ENCODE measurements at regions not wholly inside any gene's neighbourhood (a gene's known extent, or its start where the extent isn't known, plus 50 kb on each side); places are given as distances from the start of the nearest gene placed in this dataset.

DNA sequence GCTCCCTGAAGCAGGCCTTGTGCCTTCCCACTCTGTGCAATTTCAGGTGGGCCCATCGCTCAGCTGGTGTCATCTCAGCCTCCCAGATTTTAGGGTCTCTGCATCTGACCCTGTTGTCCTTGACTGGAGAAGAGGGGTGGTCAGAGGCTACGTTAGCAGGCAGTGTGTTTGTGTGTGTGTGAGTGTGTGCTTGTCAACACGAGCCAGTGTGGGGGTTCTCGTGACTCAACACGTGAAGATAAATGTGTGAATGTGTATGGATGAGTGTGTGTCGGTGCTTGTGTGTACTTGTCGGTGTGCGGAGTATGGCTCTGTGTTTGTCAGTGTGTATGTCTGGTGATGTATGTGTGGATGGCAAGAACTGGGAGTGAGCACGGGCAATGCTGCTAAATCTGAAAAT is 142.6 kb upstream of the KLF4 start:
- H3K4me1 Mint-ChIP-seq = no peaks in the 10 kb centered on the region
- CTCF ChIA-PET = no interaction called here
- H3K27ac Mint-ChIP-seq = no peak overlapping the region
- peaks cover 3% of the 10 kb centered on the region for H3K9me3 Mint-ChIP-seq
- no peaks in the 10 kb centered on the region for H3K36me3 Mint-ChIP-seq (ENCODE audit: low read depth)
- peaks cover 15% of the 10 kb centered on the region for H3K27me3 Mint-ChIP-seq
- no peak overlapping the region for H3K4me3 Mint-ChIP-seq
- DNase-seq = no peak
- POLR2A ChIA-PET = no interaction called here

DNA sequence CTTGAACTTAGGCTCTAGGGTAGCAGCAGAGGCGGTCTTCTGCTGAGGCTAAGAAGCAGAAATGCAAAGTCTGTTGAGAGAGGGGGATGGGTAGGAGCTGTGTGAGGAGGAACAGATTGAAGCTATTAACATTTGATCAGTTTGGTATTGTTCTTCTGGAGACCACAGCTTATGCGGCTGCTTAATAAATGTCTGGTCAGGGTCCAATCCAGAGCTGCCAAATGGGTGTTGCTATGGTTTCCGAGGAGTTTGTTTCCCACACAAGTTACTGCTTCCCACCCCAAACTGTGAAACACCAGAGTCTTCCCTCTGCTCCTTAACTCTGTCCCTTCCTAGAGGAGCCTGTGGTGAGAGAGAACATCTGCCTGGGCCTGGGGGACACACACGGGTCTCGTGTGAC is 142.2 kb upstream of the KLF4 start:
- H3K4me1 Mint-ChIP-seq = no peaks in the 10 kb centered on the region
- peaks cover 3% of the 10 kb centered on the region for H3K9me3 Mint-ChIP-seq
- POLR2A ChIA-PET = no interaction called here
- no peak for DNase-seq
- CTCF ChIA-PET = no interaction called here
- H3K27me3 Mint-ChIP-seq = peaks cover 11% of the 10 kb centered on the region
- H3K27ac Mint-ChIP-seq = no peak overlapping the region
- no peak overlapping the region for H3K4me3 Mint-ChIP-seq
- no peaks in the 10 kb centered on the region for H3K36me3 Mint-ChIP-seq (ENCODE audit: low read depth)

DNA sequence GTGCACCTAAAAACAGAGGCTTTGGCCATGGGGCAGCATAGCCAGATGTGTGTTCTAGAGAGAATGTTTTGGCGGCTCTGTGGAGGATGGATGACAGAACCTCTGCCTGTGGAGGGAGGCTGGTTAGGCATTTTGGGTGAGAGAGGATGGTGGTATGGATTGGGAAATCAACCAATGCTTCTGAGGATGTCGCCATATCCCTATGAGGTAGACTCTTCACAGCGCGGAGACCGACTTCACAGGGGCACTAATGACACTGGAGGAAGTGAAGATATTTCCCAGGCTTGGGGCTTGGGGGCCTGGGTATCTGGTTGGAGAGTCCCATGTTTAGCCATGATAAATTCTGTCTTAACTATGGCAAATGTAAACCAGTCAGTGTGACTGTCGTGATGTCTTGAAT is 140.6 kb upstream of the KLF4 start:
- peaks cover 5% of the 10 kb centered on the region for H3K9me3 Mint-ChIP-seq
- no peak overlapping the region for H3K27ac Mint-ChIP-seq
- no peaks in the 10 kb centered on the region for H3K4me1 Mint-ChIP-seq
- ChIA-PET POLR2A (no interaction called here), CTCF (no interaction called here)
- DNase-seq = no peak
- H3K36me3 Mint-ChIP-seq (ENCODE audit: low read depth) = no peaks in the 10 kb centered on the region
- no peak overlapping the region for H3K4me3 Mint-ChIP-seq
- H3K27me3 Mint-ChIP-seq = no peaks in the 10 kb centered on the region

DNA sequence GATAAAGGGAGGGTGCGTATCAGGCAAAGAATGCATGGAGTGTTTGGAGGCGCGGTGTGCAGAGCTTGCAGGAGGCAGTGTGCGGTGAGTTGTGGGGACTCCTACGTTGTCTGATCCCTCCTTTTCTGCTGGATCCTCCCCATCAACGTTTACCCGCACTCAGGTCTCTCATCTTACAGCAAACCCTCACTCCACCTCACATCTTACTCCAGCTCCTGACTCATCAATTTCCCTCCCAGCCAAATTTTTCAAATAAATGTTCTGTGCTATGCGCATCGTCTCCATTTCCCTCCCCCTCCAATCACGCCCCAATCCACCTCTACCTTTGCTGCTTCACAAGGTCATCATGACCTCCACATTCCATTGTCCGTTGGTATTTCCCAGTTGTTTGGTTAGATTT is 138.9 kb upstream of the KLF4 start:
- H3K27me3 Mint-ChIP-seq = no peaks in the 10 kb centered on the region
- H3K27ac Mint-ChIP-seq = no peak overlapping the region
- no peak for DNase-seq
- H3K36me3 Mint-ChIP-seq (ENCODE audit: low read depth) = no peaks in the 10 kb centered on the region
- H3K4me3 Mint-ChIP-seq = no peak overlapping the region
- ChIA-PET CTCF (no interaction called here), POLR2A (no interaction called here)
- peaks cover 5% of the 10 kb centered on the region for H3K9me3 Mint-ChIP-seq
- H3K4me1 Mint-ChIP-seq = no peaks in the 10 kb centered on the region

DNA sequence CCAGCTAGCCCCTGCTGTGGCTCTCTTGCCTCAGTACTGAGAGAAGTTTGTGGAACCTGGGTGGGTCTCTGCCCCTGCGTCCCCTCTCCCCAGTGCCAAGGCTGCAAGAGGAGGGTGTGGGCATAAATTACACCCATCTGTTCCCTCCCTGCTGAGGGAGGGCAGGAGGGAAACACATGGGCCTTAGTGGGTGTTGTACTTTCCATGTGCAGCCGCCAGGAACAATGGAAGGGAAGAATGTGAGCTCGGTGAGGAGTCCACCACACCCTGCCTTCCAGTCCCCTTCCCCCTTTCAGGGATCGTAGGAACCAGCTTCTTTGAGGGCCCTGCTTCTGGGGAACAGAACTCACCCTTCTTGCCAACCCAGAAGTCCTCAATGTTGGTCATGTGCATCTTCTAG is 138.2 kb upstream of the KLF4 start:
- no peaks in the 10 kb centered on the region for H3K4me1 Mint-ChIP-seq
- H3K9me3 Mint-ChIP-seq = peaks cover 5% of the 10 kb centered on the region
- no peaks in the 10 kb centered on the region for H3K27me3 Mint-ChIP-seq
- ChIA-PET CTCF (no interaction called here), POLR2A (interaction anchor here (0.5 kb wide), 1 partner anchor 1124 kb away, joined by 3 read pairs; no protein-coding TSS in a partner anchor)
- no peaks in the 10 kb centered on the region for H3K36me3 Mint-ChIP-seq (ENCODE audit: low read depth)
- H3K27ac Mint-ChIP-seq = no peak overlapping the region
- H3K4me3 Mint-ChIP-seq = no peak overlapping the region
- no peak for DNase-seq

DNA sequence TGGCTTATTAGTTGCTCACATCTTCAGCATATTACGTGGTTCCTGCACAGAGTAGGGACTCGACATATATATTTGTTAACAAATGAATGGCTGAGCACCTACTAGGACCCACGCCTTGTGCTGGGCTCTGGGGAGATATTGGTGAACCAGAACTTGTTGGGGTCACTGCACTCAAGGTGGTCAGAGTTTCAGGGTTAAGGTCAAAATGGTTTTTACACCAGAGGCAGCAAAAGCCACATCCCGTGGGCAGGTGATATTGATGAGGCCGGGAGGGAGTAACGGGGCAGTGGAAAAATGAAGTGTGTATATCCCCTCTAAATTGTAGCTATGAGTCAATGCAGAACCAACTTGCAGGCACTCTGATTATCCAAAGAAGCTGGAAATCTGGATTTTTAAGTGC is 136.5 kb upstream of the KLF4 start:
- H3K4me3 Mint-ChIP-seq = no peak overlapping the region
- H3K36me3 Mint-ChIP-seq (ENCODE audit: low read depth) = no peaks in the 10 kb centered on the region
- peaks cover 5% of the 10 kb centered on the region for H3K9me3 Mint-ChIP-seq
- H3K27ac Mint-ChIP-seq = no peak overlapping the region
- H3K27me3 Mint-ChIP-seq = no peaks in the 10 kb centered on the region
- no peak for DNase-seq
- POLR2A ChIA-PET = no interaction called here
- no peaks in the 10 kb centered on the region for H3K4me1 Mint-ChIP-seq
- CTCF ChIA-PET = no interaction called here

DNA sequence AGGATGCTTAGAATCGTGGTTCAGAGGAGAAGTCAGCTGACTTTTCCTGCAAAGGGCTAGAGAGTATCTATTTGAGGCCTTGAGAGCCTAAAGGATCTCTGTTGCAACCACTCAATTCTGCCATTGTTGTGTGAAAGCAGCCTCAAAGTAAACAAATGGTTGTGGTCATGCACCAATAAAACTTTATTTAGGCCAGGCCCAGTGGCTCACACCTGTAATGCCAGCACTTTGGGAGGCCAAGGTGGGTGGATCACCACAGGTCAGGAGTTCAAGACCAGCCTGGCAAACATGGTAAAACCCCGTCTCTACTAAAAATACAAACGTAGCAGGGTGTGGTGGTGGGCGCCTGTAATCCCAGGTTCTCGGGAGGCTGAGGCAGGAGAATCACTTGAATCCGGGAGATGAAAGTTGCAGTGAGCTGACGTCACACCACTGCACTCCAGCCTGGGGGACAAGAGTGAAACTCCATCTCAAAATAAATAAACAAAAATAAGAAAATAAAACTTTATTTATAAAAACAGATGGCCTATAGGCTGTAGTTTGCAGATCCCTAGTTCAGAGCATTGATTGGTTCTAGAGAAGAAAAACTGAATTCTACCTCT is 135.9 kb upstream of the KLF4 start:
- no peak for DNase-seq
- ChIA-PET POLR2A (no interaction called here), CTCF (no interaction called here)
- H3K27me3 Mint-ChIP-seq = no peaks in the 10 kb centered on the region
- H3K27ac Mint-ChIP-seq = no peak overlapping the region
- peaks cover 5% of the 10 kb centered on the region for H3K9me3 Mint-ChIP-seq
- H3K4me1 Mint-ChIP-seq = no peaks in the 10 kb centered on the region
- H3K36me3 Mint-ChIP-seq (ENCODE audit: low read depth) = no peaks in the 10 kb centered on the region
- H3K4me3 Mint-ChIP-seq = no peak overlapping the region

DNA sequence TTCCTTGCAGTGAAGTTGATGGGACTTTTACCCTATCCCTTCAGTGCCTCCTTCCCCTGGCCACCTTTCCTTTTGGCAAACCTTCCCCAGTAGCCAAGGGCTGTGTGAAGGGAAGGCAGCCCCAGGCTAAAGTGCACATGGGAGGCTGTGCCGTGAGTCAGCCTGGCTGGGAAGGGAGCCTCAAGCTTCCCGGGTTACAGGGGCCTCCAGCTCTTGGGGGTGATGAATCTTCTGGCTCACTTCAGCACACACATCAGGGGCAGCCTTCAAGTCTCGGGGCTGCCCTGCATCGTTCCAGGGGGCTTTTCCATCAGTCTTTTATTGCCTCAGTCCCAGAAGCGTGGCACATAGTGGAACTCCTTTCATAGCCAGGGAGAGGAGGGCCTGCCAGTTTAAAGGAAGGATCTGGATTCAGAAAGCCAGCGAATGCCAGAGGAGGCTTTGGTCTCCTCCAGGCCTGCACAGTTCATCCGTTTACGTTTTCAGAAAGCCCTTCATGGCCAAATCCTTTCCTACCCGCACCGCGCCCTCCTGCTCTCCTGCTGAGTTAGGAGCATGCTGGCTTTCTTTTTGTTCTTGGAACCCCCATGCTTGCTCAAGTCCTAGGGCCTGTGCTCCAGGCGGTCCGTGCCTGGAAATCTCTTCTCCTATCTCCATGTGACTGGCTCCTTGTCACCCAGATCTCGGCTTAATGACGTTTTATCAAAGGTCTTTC is 134.8 kb upstream of the KLF4 start:
- peaks cover 5% of the 10 kb centered on the region for H3K9me3 Mint-ChIP-seq
- ChIA-PET POLR2A (no interaction called here), CTCF (no interaction called here)
- H3K4me3 Mint-ChIP-seq = no peak overlapping the region
- no peak overlapping the region for H3K27ac Mint-ChIP-seq
- DNase-seq = no peak
- H3K27me3 Mint-ChIP-seq = no peaks in the 10 kb centered on the region
- no peaks in the 10 kb centered on the region for H3K36me3 Mint-ChIP-seq (ENCODE audit: low read depth)
- no peaks in the 10 kb centered on the region for H3K4me1 Mint-ChIP-seq

DNA sequence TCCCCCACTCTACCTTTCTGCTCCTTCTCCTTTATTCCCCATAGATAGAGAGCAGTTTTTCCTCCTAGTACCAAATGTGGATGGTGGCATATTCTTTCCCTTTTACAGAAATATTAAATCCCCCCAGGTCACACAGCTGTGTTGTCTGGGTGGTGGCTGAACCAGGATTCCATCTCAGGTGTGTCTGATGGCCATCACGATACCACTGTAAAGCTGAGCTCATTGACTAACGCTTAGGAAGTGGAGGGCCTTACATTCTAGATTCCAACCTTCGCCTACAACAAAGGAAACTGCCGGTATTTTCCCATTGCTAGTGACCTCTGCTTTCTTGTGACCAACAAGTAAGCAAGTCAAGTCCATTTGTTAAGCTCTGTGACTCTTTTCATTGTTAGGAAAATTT is 131.9 kb upstream of the KLF4 start:
- Mint-ChIP-seq H3K27ac (no peak overlapping the region), H3K4me3 (no peak overlapping the region), H3K9me3 (peaks cover 2% of the 10 kb centered on the region), H3K36me3 (ENCODE audit: low read depth) (no peaks in the 10 kb centered on the region), H3K27me3 (no peaks in the 10 kb centered on the region), H3K4me1 (no peaks in the 10 kb centered on the region)
- ChIA-PET POLR2A (no interaction called here), CTCF (no interaction called here)
- no peak for DNase-seq

DNA sequence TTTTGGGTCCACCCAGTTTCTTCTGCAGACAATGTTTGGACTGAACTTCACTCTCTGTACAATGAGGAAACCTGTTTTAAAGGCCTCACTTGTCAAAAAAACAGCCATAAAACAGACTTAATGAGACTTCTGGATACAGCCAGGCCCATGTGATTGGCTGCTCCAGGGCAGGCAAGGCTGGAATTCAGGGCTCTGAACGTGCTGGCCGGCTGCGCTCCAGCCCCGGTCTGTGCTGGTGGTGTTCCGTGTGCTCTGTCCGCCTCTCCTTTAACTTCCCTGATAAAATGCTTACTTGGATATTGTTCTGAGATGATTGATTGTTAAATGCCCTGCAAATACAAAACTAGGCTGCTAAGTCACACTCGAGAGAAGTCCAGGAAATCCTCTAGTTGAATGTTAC is 131.2 kb upstream of the KLF4 start:
- Mint-ChIP-seq H3K4me1 (no peaks in the 10 kb centered on the region), H3K27ac (no peak overlapping the region), H3K4me3 (no peak overlapping the region), H3K27me3 (no peaks in the 10 kb centered on the region), H3K36me3 (ENCODE audit: low read depth) (no peaks in the 10 kb centered on the region), H3K9me3 (no peaks in the 10 kb centered on the region)
- ChIA-PET POLR2A (no interaction called here), CTCF (no interaction called here)
- DNase-seq = no peak

DNA sequence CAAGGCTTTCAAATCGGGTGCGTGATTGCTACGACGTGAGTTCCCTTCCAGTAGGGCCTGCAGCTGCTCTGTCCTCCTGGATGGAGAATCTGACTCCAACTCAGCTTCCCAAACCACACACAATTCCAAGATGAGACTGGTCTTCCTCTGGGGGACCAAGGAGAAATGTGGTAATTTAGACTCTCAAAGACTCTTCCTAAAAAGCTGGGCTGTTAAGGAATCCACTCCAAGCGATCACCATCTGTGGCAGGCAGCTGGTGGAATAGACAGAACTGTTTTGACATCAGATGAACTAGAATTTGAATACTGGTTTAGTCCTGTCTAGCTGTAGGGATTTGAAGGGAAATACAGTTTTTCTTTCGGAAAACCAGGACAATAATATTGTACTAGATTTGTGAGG is 130.7 kb upstream of the KLF4 start:
- Mint-ChIP-seq H3K9me3 (no peaks in the 10 kb centered on the region), H3K36me3 (ENCODE audit: low read depth) (no peaks in the 10 kb centered on the region)

DNA sequence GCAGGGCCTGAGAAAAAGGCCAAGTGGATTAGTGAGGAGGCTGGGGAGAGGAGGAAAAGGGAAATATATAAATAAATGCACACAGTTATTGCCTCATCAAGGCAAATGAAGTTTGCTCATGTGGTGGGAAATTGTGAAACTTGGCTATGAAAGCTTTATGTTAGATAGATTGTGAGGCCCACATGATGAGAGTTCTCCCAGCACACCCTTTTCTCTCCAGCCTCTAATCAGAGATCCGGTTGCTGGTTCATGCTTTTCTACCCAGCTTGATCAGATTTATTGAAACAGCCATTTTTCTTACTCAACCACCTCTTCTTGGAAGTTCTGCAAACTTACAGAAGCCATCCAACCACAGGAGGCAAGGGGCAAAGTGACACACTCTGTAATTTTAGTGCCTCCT is 125.8 kb upstream of the KLF4 start:
- Mint-ChIP-seq H3K4me1 (no peaks in the 10 kb centered on the region), H3K9me3 (no peaks in the 10 kb centered on the region), H3K36me3 (ENCODE audit: low read depth) (no peaks in the 10 kb centered on the region), H3K4me3 (no peak overlapping the region), H3K27ac (no peak overlapping the region), H3K27me3 (no peaks in the 10 kb centered on the region)
- CTCF ChIA-PET = no interaction called here
- POLR2A ChIA-PET = no interaction called here
- no peak for DNase-seq

More for the DNA sequence above, 130.7 kb upstream of the KLF4 start:
- Mint-ChIP-seq H3K4me1 (no peaks in the 10 kb centered on the region), H3K27me3 (no peaks in the 10 kb centered on the region), H3K27ac (no peak overlapping the region), H3K4me3 (no peak overlapping the region)
- no peak for DNase-seq
- ChIA-PET CTCF (no interaction called here), POLR2A (no interaction called here)

DNA sequence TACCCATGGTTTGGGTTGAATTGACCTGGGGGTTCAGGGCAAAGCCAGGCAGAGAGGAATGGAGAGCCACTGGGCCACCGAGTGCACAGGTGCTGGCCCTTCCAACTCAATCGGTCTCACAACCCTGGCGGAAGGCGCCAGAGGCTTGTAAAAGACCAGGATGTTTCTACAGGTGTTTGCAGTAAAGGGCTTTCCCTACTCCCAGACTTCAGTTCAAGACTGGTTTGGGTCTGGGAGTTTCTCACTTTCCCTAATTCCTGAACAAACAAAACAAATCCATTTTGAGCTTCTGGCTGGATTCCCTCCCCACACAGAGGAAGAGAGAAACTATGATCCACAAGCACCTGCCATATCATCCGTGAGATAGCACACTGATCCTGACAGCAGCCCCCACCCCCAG is 125.2 kb upstream of the KLF4 start:
- ChIA-PET POLR2A (no interaction called here), CTCF (no interaction called here)
- H3K27me3 Mint-ChIP-seq = no peaks in the 10 kb centered on the region
- DNase-seq = no peak
- no peaks in the 10 kb centered on the region for H3K36me3 Mint-ChIP-seq (ENCODE audit: low read depth)
- no peaks in the 10 kb centered on the region for H3K4me1 Mint-ChIP-seq
- no peak overlapping the region for H3K27ac Mint-ChIP-seq
- no peak overlapping the region for H3K4me3 Mint-ChIP-seq
- H3K9me3 Mint-ChIP-seq = no peaks in the 10 kb centered on the region

DNA sequence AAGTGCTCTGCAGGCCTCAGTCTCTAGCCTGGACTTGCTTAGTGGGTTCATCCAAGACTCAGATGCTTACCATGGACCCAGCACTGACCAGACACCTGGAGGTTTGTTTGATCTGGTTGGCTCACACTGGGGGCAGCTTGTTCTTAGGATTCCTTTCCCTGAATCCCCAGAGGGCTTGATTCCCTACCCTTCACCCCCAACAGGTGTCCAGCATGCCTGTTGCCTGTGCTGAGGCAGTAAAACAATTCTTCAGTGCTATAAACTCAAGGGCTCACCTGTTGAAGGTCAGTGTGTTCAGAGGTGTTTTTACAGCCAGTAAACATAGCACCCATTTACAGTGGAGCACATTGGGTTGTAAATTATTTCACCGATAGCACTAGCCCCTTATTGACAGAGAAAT is 123.8 kb upstream of the KLF4 start:
- ChIA-PET POLR2A (no interaction called here), CTCF (no interaction called here)
- H3K4me3 Mint-ChIP-seq = no peak overlapping the region

More for the DNA sequence above, 123.8 kb upstream of the KLF4 start:
- H3K9me3 Mint-ChIP-seq = no peaks in the 10 kb centered on the region
- no peak overlapping the region for H3K27ac Mint-ChIP-seq
- no peak for DNase-seq
- H3K4me1 Mint-ChIP-seq = no peaks in the 10 kb centered on the region
- H3K36me3 Mint-ChIP-seq (ENCODE audit: low read depth) = no peaks in the 10 kb centered on the region
- H3K27me3 Mint-ChIP-seq = no peaks in the 10 kb centered on the region
